ENCODE measurements at regions not wholly inside any gene's neighbourhood (a gene's known extent, or its start where the extent isn't known, plus 50 kb on each side); places are given as distances from the start of the nearest gene placed in this dataset.
"Not testable (repeated sequence)": the region's sequence is repeated elsewhere in the genome, so short reads cannot be mapped to it uniquely, and the experiment has no call there.

GRCh38 chr2:216932113-216932862 lies 72.4 kb upstream of the TNP1 start:
- no peaks in the 10 kb centered on the region for H3K4me1 ChIP-seq (ENCODE audit: control insufficient read depth in 1 of 2, insufficient read depth in 2 of 2, low read length in 2 of 2)
- no peaks in the 10 kb centered on the region for H3K36me3 ChIP-seq (ENCODE audit: control insufficient read depth in 1 of 2, insufficient read depth in 2 of 2, low read length in 2 of 2)
- no peak for DNase-seq
- no peak overlapping the region for H2AFZ ChIP-seq (ENCODE audit: insufficient read depth, low read length, poor library complexity)
- no peak overlapping the region for H2AK5ac ChIP-seq (ENCODE audit: low read length)
- H2BK12ac ChIP-seq (ENCODE audit: low read length), result no peak overlapping the region
- H4K12ac ChIP-seq (ENCODE audit: low read depth, low read length), result no peak overlapping the region
- no peak overlapping the region for H3K18ac ChIP-seq (ENCODE audit: low read length)
- no peak overlapping the region for H3K9ac ChIP-seq (ENCODE audit: low read length)
- no peak overlapping the region for H3K27ac ChIP-seq (ENCODE audit: low read depth, low read length)
- H3K23ac ChIP-seq (ENCODE audit: low read length), result no peak overlapping the region
- no peaks in the 10 kb centered on the region for H3K27me3 ChIP-seq (ENCODE audit: insufficient read depth, low read length)
- H4K8ac ChIP-seq (ENCODE audit: low read depth, low read length), result no peak overlapping the region
- no peak overlapping the region for H4K91ac ChIP-seq (ENCODE audit: low read depth, low read length)
- no CpG with 5 or more reads among the region's 2 CpGs for WGBS (ENCODE audit: extremely low coverage, insufficient coverage, insufficient read length)
- H3K14ac ChIP-seq (ENCODE audit: low read length), result no peak overlapping the region
- no peaks in the 10 kb centered on the region for H3K9me3 ChIP-seq (ENCODE audit: insufficient read depth, low read depth, low read length)
- no peaks in the 10 kb centered on the region for H3K79me1 ChIP-seq (ENCODE audit: low read length)
- no peak overlapping the region for H2BK5ac ChIP-seq (ENCODE audit: low read depth, low read length, poor library complexity)
- no peak overlapping the region for H3K4ac ChIP-seq (ENCODE audit: low read depth, low read length)
- no peaks in the 10 kb centered on the region for H3K79me2 ChIP-seq (ENCODE audit: control insufficient read depth, insufficient read depth, low read length, poor library complexity)
- H2BK120ac ChIP-seq (ENCODE audit: insufficient read depth, low read length, poor library complexity), result no peak overlapping the region
- H3K4me3 ChIP-seq (ENCODE audit: low read depth, low read length), result no peak overlapping the region
- H3K4me2 ChIP-seq (ENCODE audit: low read length), result no peak overlapping the region

DNA sequence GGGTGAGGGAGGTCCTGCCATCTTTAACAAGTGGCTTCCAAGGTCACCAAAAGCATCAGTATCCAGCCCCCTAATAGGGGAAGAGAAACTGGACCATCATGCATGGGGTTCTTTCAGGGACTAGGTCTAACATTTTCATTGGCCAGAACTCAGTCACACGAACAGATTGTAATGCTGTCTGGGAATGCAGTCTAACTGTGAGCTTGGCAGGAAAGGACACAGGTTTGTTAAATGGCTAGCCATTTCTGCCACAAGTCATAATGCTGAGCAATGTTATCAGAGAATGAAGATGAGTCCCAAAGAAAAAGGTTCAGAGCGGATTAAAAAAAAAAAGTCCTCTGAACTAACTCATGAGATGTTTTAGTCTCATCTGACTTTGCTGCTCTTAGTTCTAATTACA lies 70.9 kb upstream of the TNP1 start:
- Histone ChIP-seq H3K79me2 (ENCODE audit: control insufficient read depth, insufficient read depth, low read length, poor library complexity) (no peaks in the 10 kb centered on the region), H3K4ac (ENCODE audit: low read depth, low read length) (no peak overlapping the region), H3K4me2 (ENCODE audit: low read length) (no peak overlapping the region), H2AFZ (ENCODE audit: insufficient read depth, low read length, poor library complexity) (no peak overlapping the region), H3K36me3 (ENCODE audit: control insufficient read depth in 1 of 2, insufficient read depth in 2 of 2, low read length in 2 of 2) (no peaks in the 10 kb centered on the region), H3K27me3 (ENCODE audit: insufficient read depth, low read length) (no peaks in the 10 kb centered on the region), H3K79me1 (ENCODE audit: low read length) (no peaks in the 10 kb centered on the region), H2BK120ac (ENCODE audit: insufficient read depth, low read length, poor library complexity) (no peak overlapping the region), H4K8ac (ENCODE audit: low read depth, low read length) (no peak overlapping the region), H4K12ac (ENCODE audit: low read depth, low read length) (no peak overlapping the region), H3K9ac (ENCODE audit: low read length) (no peak overlapping the region), H3K23ac (ENCODE audit: low read length) (no peak overlapping the region), H3K14ac (ENCODE audit: low read length) (no peak overlapping the region), H4K91ac (ENCODE audit: low read depth, low read length) (no peak overlapping the region), H2BK12ac (ENCODE audit: low read length) (no peak overlapping the region), H3K18ac (ENCODE audit: low read length) (no peak overlapping the region), H2BK5ac (ENCODE audit: low read depth, low read length, poor library complexity) (no peak overlapping the region), H2AK5ac (ENCODE audit: low read length) (no peak overlapping the region), H3K4me3 (ENCODE audit: low read depth, low read length) (no peak overlapping the region), H3K9me3 (ENCODE audit: insufficient read depth, low read depth, low read length) (no peaks in the 10 kb centered on the region), H3K27ac (ENCODE audit: low read depth, low read length) (no peak overlapping the region), H3K4me1 (ENCODE audit: control insufficient read depth in 1 of 2, insufficient read depth in 2 of 2, low read length in 2 of 2) (no peaks in the 10 kb centered on the region)
- no peak for DNase-seq
- no CpG with 5 or more reads among the region's 2 CpGs for WGBS (ENCODE audit: extremely low coverage, insufficient coverage, insufficient read length)

- H2BK12ac ChIP-seq (ENCODE audit: low read length); H3K23ac ChIP-seq (ENCODE audit: low read length); H3K9me3 ChIP-seq (ENCODE audit: insufficient read depth, low read depth, low read length); H3K36me3 ChIP-seq (ENCODE audit: control insufficient read depth in 1 of 2, insufficient read depth in 2 of 2, low read length in 2 of 2); H3K14ac ChIP-seq (ENCODE audit: low read length); H3K4me2 ChIP-seq (ENCODE audit: low read length); H2AK5ac ChIP-seq (ENCODE audit: low read length); H4K8ac ChIP-seq (ENCODE audit: low read depth, low read length); DNase-seq; H2BK120ac ChIP-seq (ENCODE audit: insufficient read depth, low read length, poor library complexity); H3K18ac ChIP-seq (ENCODE audit: low read length); H4K91ac ChIP-seq (ENCODE audit: low read depth, low read length); H2BK5ac ChIP-seq (ENCODE audit: low read depth, low read length, poor library complexity); H3K9ac ChIP-seq (ENCODE audit: low read length); H3K79me1 ChIP-seq (ENCODE audit: low read length); H3K4me1 ChIP-seq (ENCODE audit: control insufficient read depth in 1 of 2, insufficient read depth in 2 of 2, low read length in 2 of 2); H3K27ac ChIP-seq (ENCODE audit: low read depth, low read length); H3K79me2 ChIP-seq (ENCODE audit: control insufficient read depth, insufficient read depth, low read length, poor library complexity); H2AFZ ChIP-seq (ENCODE audit: insufficient read depth, low read length, poor library complexity); H3K4ac ChIP-seq (ENCODE audit: low read depth, low read length); H3K27me3 ChIP-seq (ENCODE audit: insufficient read depth, low read length); H4K12ac ChIP-seq (ENCODE audit: low read depth, low read length); H3K4me3 ChIP-seq (ENCODE audit: low read depth, low read length): not testable (repeated sequence)
- no CpG with 5 or more reads among the region's 4 CpGs for WGBS (ENCODE audit: extremely low coverage, insufficient coverage, insufficient read length)
Measured at GRCh38 chr2:216929338-216929737, 69.5 kb upstream of the TNP1 start.

- no peak for DNase-seq
- Histone ChIP-seq H4K8ac (ENCODE audit: low read depth, low read length) (no peak overlapping the region), H3K27me3 (ENCODE audit: insufficient read depth, low read length) (no peaks in the 10 kb centered on the region), H3K4me3 (ENCODE audit: low read depth, low read length) (no peak overlapping the region), H4K12ac (ENCODE audit: low read depth, low read length) (no peak overlapping the region), H3K9ac (ENCODE audit: low read length) (no peak overlapping the region), H2BK5ac (ENCODE audit: low read depth, low read length, poor library complexity) (no peak overlapping the region), H3K79me2 (ENCODE audit: control insufficient read depth, insufficient read depth, low read length, poor library complexity) (no peaks in the 10 kb centered on the region), H3K4me2 (ENCODE audit: low read length) (no peak overlapping the region), H3K36me3 (ENCODE audit: control insufficient read depth in 1 of 2, insufficient read depth in 2 of 2, low read length in 2 of 2) (no peaks in the 10 kb centered on the region), H3K18ac (ENCODE audit: low read length) (no peak overlapping the region), H3K4ac (ENCODE audit: low read depth, low read length) (no peak overlapping the region), H2BK120ac (ENCODE audit: insufficient read depth, low read length, poor library complexity) (no peak overlapping the region), H3K14ac (ENCODE audit: low read length) (no peak overlapping the region), H3K79me1 (ENCODE audit: low read length) (no peaks in the 10 kb centered on the region), H3K9me3 (ENCODE audit: insufficient read depth, low read depth, low read length) (no peaks in the 10 kb centered on the region), H2AK5ac (ENCODE audit: low read length) (no peak overlapping the region), H3K23ac (ENCODE audit: low read length) (no peak overlapping the region), H3K27ac (ENCODE audit: low read depth, low read length) (no peak overlapping the region), H4K91ac (ENCODE audit: low read depth, low read length) (no peak overlapping the region), H2AFZ (ENCODE audit: insufficient read depth, low read length, poor library complexity) (no peak overlapping the region), H2BK12ac (ENCODE audit: low read length) (no peak overlapping the region), H3K4me1 (ENCODE audit: control insufficient read depth in 1 of 2, insufficient read depth in 2 of 2, low read length in 2 of 2) (no peaks in the 10 kb centered on the region)
- WGBS (ENCODE audit: extremely low coverage, insufficient coverage, insufficient read length), result no CpG with 5 or more reads among the region's 5 CpGs
Measured at GRCh38 chr2:216927163-216927562, 67.3 kb upstream of the TNP1 start.
